ENCODE measurements at regions not wholly inside any gene's neighbourhood (a gene's known extent, or its start where the extent isn't known, plus 50 kb on each side); places are given as distances from the start of the nearest gene placed in this dataset.
A peak's percentile ranks its signal among the peaks of the same experiment; 100 is the strongest.

DNA sequence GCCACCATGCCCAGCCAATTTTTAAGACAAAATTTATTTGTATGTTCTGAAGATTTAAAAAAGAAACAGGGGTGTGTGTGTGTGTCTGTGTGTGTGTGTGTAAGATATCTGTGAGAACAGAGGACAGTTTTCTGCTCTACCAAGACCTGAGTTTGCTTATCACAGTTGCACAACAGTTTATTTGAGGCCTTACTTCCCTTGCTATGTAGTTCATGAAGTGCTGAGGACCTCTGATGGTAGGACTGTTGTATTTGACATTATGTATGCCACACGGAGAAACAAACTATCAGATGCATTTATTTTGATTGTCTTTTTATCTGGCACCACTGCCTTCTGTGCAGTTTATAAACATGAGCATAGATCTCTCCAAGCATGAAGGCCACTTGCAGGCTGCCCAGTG is 355.2 kb downstream of the PBX1 start:
- peak; percentile 19 for DNase-seq (ENCODE audit: extremely low spot score)
- intact Hi-C loops (cut with DNase I), result no loop called here

DNA sequence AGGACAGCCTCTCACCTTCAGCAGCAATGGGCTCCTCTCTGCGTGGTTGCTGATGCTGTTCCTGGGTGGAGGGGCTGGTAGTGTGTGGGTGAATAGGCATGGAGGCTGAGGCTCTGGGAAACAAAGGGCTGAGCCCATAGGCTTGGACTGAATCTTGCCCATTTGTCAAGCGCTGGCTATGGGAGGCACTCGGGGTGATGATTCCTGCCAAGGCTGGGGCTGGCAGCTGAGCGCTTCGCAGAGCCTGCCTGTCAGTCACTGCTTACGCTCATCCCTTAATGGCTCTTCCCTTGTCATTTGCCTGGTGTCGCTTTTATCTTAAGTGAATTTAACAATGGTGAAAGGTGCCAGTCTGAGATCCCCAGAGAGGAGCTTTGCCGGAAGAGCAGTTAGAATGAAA is 353.3 kb downstream of the PBX1 start:
- WGBS, result 93% methylated on average over 6 of the region's 8 CpGs
- intact Hi-C loops (cut with DNase I), result no loop called here
- Histone ChIP-seq H3K4me1 (peaks cover 3 to 17% (median 8%) of the 10 kb centered on the region in 4 donors), H3K27me3 (no peaks in the 10 kb centered on the region), H3K4me3 (no peak overlapping the region), H3K36me3 (no peaks in the 10 kb centered on the region), H3K9me3 (no peaks in the 10 kb centered on the region), H3K27ac (replicated peaks in 1 of 4) (no peak overlapping the region)
- no peak for TF ChIP-seq POLR2A (IDR thresholded peaks at IDR 0.05; ENCODE audit: low read depth)
- TF ChIP-seq, protein P1, sequence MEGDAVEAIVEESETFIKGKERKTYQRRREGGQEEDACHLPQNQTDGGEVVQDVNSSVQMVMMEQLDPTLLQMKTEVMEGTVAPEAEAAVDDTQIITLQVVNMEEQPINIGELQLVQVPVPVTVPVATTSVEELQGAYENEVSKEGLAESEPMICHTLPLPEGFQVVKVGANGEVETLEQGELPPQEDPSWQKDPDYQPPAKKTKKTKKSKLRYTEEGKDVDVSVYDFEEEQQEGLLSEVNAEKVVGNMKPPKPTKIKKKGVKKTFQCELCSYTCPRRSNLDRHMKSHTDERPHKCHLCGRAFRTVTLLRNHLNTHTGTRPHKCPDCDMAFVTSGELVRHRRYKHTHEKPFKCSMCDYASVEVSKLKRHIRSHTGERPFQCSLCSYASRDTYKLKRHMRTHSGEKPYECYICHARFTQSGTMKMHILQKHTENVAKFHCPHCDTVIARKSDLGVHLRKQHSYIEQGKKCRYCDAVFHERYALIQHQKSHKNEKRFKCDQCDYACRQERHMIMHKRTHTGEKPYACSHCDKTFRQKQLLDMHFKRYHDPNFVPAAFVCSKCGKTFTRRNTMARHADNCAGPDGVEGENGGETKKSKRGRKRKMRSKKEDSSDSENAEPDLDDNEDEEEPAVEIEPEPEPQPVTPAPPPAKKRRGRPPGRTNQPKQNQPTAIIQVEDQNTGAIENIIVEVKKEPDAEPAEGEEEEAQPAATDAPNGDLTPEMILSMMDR (IDR thresholded peaks at IDR 0.05), result no peak
- no peak for TF ChIP-seq POLR2AphosphoS5 (IDR thresholded peaks at IDR 0.05)
- no peak for TF ChIP-seq EP300 (IDR thresholded peaks at IDR 0.05)
- no peak for DNase-seq (ENCODE audit: extremely low spot score)

More for the DNA sequence above, 355.2 kb downstream of the PBX1 start:
- TF ChIP-seq POLR2A (IDR thresholded peaks at IDR 0.05; ENCODE audit: low read depth), result no peak
- TF ChIP-seq, protein P1 (IDR thresholded peaks at IDR 0.05), result peak; percentile 25 to 48 (median 32)
- Histone ChIP-seq H3K27me3 (no peaks in the 10 kb centered on the region), H3K9me3 (no peaks in the 10 kb centered on the region), H3K4me1 (peaks cover 3 to 36% (median 25%) of the 10 kb centered on the region in 4 donors), H3K4me3 (no peak overlapping the region), H3K27ac (replicated peaks in 1 of 4) (no peak overlapping the region), H3K36me3 (no peaks in the 10 kb centered on the region)
- 13% methylated on average over 1 of the region's 1 CpG for WGBS

DNA sequence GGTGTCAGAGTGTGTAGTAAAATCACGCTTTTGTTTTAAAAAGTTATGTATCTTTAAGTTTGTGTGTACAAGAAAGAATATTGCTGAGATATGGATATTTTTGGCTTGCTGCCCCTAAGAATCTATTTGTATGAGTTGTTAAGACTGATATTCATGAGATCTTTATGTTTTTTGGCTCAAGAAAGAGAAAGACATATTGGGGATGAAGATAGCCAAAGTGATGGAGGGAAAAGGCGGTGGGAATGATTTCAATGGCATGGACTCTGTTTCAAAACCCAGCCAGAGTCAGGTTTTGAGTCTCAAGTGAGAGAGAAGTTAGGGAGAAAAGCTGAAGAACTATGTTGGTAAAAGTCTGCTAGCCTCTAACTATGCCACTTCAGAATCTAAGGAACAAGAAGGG is 351.7 kb downstream of the PBX1 start:
- no peaks in the 10 kb centered on the region for H3K27me3 ChIP-seq
- H3K9me3 ChIP-seq, result no peaks in the 10 kb centered on the region
- no peak overlapping the region for H3K27ac ChIP-seq (replicated peaks in 1 of 4)
- TF ChIP-seq EP300 (IDR thresholded peaks at IDR 0.05), result no peak
- TF ChIP-seq, protein P1 (IDR thresholded peaks at IDR 0.05), result no peak
- no peak for TF ChIP-seq POLR2AphosphoS5 (IDR thresholded peaks at IDR 0.05)
- TF ChIP-seq POLR2A (IDR thresholded peaks at IDR 0.05; ENCODE audit: low read depth), result no peak
- DNase-seq (ENCODE audit: extremely low spot score), result no peak
- H3K4me3 ChIP-seq, result no peak overlapping the region
- H3K36me3 ChIP-seq, result no peaks in the 10 kb centered on the region
- 86% methylated on average over 2 of the region's 2 CpGs for WGBS
- intact Hi-C loops (cut with DNase I), result no loop called here
- peaks cover 3 to 14% (median 6%) of the 10 kb centered on the region in 4 donors for H3K4me1 ChIP-seq

- peaks cover 0 to 2% (median under 1%) of the 10 kb centered on the region in 4 donors for H3K4me1 ChIP-seq
- TF ChIP-seq POLR2AphosphoS5 (IDR thresholded peaks at IDR 0.05) (no peak), EP300 (IDR thresholded peaks at IDR 0.05) (no peak)
- TF ChIP-seq, protein P1 (IDR thresholded peaks at IDR 0.05), result no peak
- H3K36me3 ChIP-seq, result no peaks in the 10 kb centered on the region
- 46% methylated on average over 2 of the region's 2 CpGs for WGBS
- no peak for DNase-seq (ENCODE audit: extremely low spot score)
- no peaks in the 10 kb centered on the region for H3K9me3 ChIP-seq
- no peak overlapping the region for H3K4me3 ChIP-seq
- intact Hi-C loops (cut with DNase I), result no loop called here
- no peak overlapping the region for H3K27ac ChIP-seq (replicated peaks in 1 of 4)
- H3K27me3 ChIP-seq, result no peaks in the 10 kb centered on the region
Observed at GRCh38 chr1:164907666-164908065, 348.7 kb downstream of the PBX1 start.

DNA sequence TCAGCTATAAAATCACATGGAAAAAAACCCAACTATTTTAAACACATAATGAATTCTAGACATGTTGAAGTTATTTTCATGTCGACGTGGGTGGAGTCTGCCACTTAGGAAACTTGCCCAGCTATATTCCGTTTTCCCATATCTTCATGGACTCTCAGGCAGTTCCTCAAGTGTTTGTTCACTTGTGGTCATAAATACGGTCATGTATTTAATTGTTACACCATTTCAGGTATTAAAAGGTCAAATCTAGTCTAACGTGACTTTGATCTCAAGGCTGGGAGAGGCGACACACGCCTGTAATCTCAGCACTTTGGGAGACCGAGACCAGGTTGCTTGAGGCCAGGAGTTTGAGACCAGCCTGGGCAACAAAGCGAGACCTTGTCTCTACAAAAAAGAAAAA is 346.9 kb downstream of the PBX1 start:
- 85% methylated on average over 9 of the region's 9 CpGs for WGBS
- H3K27ac ChIP-seq (replicated peaks in 1 of 4), result no peak overlapping the region
- no peak overlapping the region for H3K4me3 ChIP-seq
- intact Hi-C loops (cut with DNase I), result no loop called here
- DNase-seq (ENCODE audit: extremely low spot score), result no peak
- no peaks in the 10 kb centered on the region for H3K36me3 ChIP-seq
- no peaks in the 10 kb centered on the region for H3K4me1 ChIP-seq
- H3K9me3 ChIP-seq, result no peaks in the 10 kb centered on the region
- no peaks in the 10 kb centered on the region for H3K27me3 ChIP-seq
- no peak for TF ChIP-seq EP300 (IDR thresholded peaks at IDR 0.05)
- TF ChIP-seq POLR2AphosphoS5 (IDR thresholded peaks at IDR 0.05), result no peak
- no peak for TF ChIP-seq POLR2A (IDR thresholded peaks at IDR 0.05; ENCODE audit: low read depth)
- TF ChIP-seq, protein P1 (IDR thresholded peaks at IDR 0.05), result no peak

Measured in esophagus muscularis mucosa (tissue), 4 donors.